ENCODE measurements at regions not wholly inside any gene's neighbourhood (a gene's known extent, or its start where the extent isn't known, plus 50 kb on each side); places are given as distances from the start of the nearest gene placed in this dataset.
A peak's percentile ranks its signal among the peaks of the same experiment; 100 is the strongest.
"Not testable (repeated sequence)": the region's sequence is repeated elsewhere in the genome, so short reads cannot be mapped to it uniquely, and the experiment has no call there.

DNA sequence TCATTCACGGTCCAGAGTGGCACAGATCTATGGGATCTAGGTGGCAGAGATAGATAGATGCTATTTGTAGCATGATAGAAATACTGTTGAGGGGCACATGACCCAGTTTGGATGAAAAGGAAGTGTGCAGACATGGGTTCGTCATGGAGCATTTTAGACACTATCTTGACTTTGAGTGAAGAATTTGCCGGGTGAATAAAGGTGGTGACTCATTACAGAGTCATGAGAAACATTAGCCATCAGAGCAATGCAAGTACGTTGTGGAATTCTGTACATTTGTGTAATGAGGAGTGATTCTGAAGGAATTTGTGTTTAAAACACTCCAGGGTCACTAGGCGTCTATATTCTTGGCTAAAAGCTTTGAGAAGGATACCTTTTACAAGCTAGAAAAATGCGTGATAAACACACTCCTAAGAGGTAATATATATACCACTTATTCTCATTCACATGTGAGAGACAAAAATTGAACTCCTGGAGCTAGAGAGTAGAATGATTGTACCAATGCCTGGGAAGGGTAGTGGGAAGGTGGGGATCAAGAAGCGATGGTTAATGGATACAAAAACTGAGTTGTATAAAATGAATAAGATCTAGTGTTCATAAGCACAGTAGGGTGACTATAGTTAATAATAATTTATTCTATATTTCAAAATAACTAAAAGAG, 593.7 kb upstream of the LUZP2 start:
- intact Hi-C loops (cut with DNase I): no loop called here
- no peak for ATAC-seq (ENCODE audit: poor library complexity)
- DNase-seq: no peak

DNA sequence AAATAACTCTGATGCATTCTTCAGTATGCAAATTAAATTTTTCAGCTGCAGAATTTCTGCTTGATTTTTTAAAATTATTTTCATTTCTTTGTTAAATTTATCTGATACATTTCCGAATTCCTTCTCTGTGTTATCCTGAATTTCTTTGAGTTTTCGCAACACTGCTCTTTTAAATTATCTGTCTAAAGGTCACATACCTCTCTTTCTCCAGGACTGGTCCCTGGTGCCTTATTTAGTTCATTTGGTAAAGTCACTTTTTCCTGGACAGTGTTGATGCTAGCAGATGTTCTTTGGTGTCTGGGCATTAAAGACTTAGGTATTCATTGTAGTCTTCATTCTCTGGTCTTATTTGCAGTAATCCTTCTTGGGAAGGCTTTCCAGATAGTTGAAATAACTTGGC, 577.4 kb upstream of the LUZP2 start:
- ATAC-seq (ENCODE audit: poor library complexity) (no peak), DNase-seq (no peak)
- intact Hi-C loops (cut with DNase I): no loop called here

DNA sequence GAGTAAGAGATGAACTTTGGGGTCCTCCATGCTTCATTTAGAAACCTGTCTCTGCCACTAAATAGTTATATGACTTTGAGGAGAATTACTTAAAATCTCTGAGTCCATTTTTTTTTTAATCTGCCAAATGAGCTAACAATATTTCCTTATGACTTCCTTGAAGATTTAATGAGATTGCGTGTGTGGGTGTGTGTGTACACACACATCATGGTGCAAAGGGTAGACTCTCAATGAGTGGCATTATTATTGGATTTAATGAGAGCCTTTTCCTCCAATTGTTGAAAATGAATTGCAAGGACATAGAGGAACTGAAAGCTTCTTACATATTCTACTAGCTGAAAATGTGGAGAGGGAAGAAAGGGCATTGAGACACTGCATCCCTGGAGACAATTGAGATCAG, 573.5 kb upstream of the LUZP2 start:
- intact Hi-C loops (cut with DNase I): no loop called here
- no peak for DNase-seq
- no peak for ATAC-seq (ENCODE audit: poor library complexity)

DNA sequence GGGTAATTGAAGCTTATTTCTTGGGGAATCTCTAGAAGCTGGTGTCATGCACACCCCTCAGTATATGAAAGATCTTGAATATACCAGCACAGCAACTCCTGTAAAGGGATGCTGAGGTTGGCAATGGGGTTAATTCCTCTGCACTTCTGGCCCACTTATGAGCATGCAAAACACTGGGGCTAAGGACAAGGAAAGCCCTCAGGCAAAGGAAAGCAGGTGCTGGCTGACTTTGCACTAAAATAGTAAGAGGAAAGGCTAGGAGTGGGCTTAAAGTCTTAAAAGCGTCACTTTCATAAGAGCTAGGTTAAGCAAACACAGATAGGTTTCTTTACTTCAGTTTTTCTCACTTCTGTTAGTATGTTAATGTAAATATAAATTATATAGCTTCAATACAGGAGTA, 572.6 kb upstream of the LUZP2 start:
- intact Hi-C loops (cut with DNase I): no loop called here
- DNase-seq (no peak), ATAC-seq (ENCODE audit: poor library complexity) (no peak)

DNA sequence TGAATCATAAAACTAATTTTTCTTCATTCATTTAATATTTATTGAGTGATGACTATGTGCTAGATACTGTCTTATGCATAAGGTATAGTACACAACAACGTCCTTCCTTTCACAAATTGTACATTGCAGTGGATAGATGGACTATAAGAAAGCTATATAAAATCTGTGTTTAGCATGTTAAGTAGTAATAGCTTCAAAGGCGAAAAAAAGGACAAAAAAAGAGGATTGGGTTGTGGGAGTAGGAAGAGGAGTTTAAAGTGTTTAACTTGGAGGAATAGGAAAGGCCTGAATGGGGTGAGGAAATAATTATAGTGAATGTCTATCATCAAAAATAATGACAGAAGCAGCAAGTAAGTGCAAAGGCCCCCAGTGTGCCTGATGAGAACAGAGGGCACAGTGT, 565.4 kb upstream of the LUZP2 start:
- intact Hi-C loops (cut with DNase I): no loop called here
- DNase-seq: no peak
- ATAC-seq (ENCODE audit: poor library complexity): no peak

DNA sequence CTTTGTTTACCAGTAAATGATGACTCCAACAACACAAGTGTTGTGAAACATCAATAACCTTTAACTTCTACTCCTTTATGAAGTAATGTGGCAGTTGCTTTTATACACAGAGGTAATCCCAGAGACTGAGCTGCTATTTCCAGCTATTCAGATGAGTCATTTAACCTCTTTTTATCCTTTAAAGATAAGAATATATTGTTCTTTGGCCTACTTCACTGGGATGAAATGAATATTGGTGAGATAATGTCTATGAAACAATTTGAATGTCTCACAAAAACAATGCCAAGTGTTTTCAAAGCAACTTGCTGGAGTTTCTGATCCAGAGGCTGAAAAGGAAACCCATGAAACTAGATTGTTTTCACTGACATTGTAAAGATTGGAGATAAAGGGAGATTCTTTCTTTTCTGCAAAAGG, 564.4 kb upstream of the LUZP2 start:
- DNase-seq (no peak), ATAC-seq (ENCODE audit: poor library complexity) (no peak)
- intact Hi-C loops (cut with DNase I): no loop called here

DNA sequence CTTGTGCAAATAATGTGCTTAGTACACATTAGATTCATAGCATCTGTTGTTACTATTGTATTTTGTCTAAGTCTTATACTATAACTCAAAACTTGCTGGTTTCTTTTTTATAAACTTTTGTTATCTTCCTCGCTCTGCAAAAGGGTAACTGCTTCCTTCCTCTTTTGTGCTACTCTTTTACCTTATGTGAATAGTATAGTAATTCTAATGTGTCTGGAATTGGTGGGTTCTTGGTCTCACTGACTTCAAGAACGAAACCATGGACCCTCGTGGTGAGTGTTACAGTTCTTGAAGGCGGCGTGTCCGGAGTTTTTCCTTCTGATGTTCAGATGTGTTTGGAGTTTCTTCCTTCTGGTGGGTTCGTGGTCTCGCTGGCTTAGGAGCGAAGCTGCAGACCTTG, 563.1 kb upstream of the LUZP2 start:
- no peak for DNase-seq
- intact Hi-C loops (cut with DNase I): no loop called here
- no peak for ATAC-seq (ENCODE audit: poor library complexity)

DNA sequence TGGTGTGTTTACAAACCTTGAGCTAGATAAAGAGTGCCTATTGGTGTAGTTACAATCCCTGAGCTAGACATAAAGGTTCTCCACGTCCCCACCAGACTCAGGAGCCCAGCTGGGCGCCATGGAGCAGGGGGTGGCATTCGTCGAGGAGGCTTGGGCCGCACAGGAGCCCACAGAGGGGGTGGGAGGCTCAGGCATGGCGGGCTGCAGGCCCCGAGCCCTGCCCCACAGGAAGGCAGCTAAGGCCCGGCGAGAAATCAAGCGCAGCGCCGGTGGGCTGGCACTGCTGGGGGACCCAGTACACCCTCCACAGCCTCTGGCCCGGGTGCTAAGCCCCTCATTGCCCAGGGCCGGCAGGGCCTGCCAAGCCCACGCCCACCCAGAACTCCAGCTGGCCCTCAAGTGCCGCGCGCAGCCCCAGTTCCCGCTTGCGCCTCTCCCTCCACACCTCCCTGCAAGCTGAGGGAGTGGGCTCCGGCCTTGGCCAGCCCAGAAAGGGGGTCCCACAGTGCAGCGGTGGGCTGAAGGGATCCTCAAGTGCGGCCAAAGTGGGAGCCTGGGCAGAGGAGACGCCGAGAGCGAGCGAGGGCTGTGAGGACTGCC, 562.1 kb upstream of the LUZP2 start:
- ATAC-seq (ENCODE audit: poor library complexity); DNase-seq; intact Hi-C loops (cut with DNase I): not testable (repeated sequence)

DNA sequence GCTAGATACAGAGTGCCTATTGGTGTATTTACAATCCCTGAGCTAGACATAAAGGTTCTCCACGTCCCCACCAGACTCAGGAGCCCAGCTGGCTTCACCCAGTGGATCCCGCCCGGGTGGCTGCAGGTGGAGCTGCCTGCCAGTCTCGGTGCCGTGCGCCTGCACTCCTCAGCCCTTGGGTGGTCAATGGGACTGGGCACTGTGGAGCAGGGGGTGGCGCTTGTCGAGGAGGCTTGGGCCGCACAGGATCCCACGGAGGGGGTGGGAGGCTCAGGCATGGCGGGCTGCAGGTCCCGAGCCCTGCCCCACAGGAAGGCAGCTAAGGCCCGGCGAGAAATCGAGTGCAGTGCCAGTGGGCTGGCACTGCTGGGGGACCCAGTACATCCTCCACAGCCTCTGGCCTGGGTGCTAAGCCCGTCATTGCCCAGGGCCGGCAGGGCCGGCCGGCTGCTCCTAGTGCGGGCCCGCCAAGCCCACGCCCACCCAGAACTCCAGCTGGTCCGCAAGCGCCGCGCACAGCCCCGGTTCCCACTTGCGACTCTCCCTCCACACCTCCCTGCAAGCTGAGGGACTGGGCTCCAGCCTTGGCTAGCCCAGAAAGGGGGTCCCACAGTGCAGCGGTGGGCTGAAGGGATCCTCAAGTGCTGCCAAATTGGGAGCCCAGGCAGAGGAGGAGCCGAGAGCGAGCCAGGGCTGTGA, 554.6 kb upstream of the LUZP2 start:
- DNase-seq; intact Hi-C loops (cut with DNase I); ATAC-seq (ENCODE audit: poor library complexity): not testable (repeated sequence)

DNA sequence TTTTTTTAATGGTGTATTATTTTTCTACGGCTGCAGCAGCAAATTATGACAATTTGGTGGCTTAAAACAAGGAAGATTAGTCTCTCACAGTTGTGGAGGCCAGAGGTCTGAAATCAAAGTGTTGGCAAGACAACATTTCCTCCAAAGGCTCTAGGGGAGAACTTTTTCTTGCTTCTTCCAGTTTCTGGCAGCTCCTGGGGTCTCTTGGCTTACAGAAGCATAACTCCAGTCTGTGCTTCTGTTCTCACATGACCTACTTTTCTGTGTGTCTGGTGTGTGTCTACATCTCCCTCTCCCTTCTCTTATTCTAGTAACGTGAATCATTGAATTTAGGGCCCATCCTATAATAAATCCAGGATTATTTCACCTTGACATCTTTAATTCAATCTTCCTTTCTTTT, 551.9 kb upstream of the LUZP2 start:
- no peak for DNase-seq
- ATAC-seq (ENCODE audit: poor library complexity): peak; percentile 73
- intact Hi-C loops (cut with DNase I): no loop called here

DNA sequence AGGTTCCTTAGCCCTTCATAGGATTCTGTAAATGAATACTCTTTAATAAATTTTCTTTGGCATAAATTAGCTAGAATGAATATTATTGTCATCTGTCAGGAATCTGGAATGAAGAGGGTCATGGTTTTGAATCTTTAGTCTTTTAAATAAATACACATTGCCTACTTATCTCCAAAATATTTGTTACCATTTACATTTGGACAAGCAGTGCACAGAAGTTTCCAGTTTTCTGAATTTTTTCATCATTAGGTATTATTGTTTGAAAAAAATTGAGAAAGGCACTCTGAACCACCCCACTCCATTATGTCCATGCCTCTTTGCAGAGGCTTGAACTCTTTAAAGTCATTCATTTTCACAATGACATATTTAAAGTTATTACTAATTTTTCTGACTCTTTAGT, 549.0 kb upstream of the LUZP2 start:
- DNase-seq (no peak), ATAC-seq (ENCODE audit: poor library complexity) (no peak)
- intact Hi-C loops (cut with DNase I): no loop called here

DNA sequence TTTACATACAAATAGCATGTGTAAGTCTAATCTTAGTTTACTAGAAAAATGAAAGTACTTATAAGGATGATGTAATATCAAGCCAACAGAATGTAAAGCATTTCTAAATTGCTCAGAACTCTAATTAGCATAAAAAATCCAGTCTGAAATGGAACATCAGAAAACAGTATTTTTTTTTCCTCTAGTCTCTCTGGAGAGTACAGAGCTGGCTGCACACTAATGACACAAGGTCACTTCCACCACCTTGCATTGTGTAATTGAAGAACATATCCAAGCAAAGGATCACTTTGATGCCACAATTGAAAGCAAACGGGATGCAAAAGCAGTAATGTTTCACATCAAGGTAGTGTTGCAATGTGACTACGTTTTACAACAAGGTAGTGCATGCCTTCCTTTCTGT, 548.0 kb upstream of the LUZP2 start:
- ATAC-seq (ENCODE audit: poor library complexity) (no peak), DNase-seq (no peak)
- intact Hi-C loops (cut with DNase I): no loop called here

DNA sequence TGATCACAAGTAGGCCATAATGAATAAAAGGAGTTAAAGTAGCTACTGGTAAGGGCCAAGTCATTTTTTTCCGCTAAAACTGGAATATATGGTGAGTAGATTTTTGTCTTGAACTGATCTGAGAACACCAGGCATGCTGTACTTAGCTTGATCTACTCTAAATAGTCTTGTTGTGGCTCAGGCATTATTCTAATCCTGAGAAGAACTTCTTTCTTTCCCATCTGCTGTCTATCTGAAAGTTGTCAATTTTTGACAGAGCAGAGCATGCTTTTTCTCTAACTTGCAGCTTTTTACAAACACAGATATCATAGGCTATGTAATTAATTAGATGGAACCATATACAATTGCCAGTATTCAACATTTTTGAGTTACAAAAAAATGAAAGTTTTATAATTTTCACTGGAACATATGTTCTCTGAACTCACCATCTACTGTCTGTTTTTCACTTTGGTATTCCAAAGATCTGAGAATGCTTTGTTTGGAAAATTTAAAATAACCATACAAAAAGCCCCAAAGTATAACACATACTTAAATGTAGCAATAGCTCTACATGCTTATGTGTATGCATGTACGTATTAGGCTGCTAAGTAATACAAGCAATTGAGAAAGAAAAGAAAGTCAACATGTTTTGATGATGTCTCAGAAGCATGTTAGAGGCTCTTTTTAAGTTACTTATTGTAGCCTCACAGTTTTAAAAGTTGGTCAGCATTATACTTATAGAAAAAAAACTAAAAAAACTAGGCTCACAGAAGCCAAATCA, 542.7 kb upstream of the LUZP2 start:
- DNase-seq: no peak
- ATAC-seq (ENCODE audit: poor library complexity): no peak
- intact Hi-C loops (cut with DNase I): no loop called here

DNA sequence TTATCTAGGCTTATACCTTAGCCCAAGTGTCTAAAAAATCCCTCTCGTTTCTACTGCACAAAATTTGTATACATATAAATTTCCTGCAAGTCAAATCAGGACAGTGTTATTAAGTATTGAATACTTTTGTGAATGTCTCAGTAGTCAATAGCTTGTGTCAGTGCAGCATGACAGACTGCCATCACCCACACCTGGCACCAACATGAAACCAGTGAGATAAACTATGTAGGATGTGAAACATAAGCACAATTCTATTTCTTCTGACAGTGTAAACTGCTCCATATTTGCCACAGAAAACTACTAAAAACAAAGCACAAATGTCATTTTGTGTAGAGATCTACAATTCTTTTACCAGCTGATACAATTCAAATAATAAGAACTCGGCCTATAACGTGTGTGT, 542.1 kb upstream of the LUZP2 start:
- DNase-seq (no peak), ATAC-seq (ENCODE audit: poor library complexity) (no peak)
- intact Hi-C loops (cut with DNase I): no loop called here

DNA sequence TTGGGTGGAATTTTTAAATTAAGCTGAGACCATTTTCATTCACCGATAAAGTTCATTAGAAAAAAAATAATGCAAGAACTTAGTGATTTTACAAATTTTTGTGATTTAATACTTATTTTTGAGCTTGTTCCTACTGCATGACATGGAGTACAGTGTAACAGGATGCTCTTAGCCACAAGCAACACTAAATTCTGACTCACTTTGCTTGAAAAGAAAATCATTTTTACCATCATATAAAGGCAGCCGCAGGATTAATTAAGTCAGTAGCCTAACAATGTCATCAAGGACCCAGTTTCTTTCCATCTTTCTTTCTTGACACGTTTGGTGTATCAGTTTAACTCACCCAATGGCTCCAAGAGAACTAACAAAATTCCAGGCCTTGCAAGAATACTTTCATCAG, 540.3 kb upstream of the LUZP2 start:
- ATAC-seq (ENCODE audit: poor library complexity): no peak
- no peak for DNase-seq
- intact Hi-C loops (cut with DNase I): no loop called here

DNA sequence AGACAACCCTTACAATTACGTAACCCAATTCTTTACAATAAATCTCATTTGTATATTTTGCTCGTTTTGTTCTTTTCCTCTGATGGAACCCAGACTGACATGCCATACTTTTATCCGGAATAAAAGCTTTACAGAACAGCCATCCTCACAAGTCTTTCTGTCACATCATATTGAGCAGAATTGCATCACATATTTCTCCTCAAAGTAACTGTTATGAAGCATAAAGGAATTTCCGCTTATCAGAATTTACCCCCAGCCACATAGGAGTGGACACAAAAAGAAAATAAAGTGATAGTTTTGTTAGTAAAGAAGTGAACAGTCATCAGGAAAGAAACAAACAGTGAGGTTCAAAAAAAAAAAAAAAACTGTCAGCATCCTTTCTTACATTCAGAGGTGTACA, 539.5 kb upstream of the LUZP2 start:
- intact Hi-C loops (cut with DNase I): no loop called here
- no peak for ATAC-seq (ENCODE audit: poor library complexity)
- DNase-seq: no peak

DNA sequence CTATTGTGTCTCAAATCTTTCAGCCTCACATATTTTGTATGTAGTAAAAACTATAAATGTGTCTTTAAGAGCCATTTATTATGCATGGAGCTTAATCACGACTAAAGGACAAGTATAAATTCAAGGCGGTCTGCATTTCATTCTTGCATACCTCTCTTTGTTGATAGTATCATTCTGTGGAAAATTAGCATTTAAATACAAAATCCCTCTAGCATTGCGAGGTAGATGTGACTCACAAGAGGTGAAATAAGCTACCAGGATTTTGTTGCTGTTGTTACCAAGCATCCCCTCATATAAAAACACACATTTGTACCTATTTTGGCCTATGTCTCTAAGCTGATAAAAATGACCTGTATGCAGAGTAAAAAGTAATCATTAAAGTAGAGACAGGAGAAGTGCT, 537.4 kb upstream of the LUZP2 start:
- no peak for DNase-seq
- intact Hi-C loops (cut with DNase I): no loop called here
- no peak for ATAC-seq (ENCODE audit: poor library complexity)

DNA sequence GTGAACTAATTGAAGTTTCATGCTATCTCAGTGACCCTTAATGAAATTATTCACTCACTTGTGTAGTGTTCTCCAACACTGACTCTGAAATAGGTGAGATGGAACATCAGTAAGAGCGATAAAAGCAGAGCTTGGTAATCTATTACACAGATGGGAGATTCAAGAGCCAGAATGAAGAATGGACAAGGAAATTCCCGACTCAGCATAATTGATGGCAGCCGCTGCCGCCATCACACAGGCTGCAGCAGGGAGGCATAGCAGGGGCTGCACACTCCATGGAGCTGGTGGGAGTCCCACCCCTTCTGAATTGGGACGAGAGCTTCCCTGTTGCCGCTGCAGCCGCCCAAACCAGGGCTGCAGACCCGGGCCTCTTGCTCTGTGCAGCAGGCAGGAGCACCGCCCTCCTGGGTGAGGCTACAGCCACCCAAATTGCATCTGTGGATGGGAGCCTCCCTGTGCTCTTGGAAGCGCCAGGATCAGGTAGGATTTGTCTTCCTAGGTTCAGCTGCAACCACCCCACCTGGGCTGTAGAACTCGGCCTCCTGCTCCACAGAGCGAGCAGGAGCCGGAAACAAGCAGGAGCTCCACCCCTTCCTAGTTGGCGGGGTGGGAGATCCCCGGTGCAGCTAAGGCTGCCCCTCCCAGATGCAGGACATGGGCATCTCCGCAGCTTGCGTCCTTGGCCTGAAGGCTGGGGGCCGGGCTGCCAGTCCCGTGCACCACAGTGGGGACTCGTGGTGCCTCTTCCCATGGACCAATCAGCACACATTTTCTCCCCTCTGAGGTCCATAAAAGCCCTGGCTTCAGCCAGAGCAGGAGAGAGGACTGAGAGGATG, 535.1 kb upstream of the LUZP2 start:
- ATAC-seq (ENCODE audit: poor library complexity): no peak
- DNase-seq: no peak
- intact Hi-C loops (cut with DNase I): no loop called here

DNA sequence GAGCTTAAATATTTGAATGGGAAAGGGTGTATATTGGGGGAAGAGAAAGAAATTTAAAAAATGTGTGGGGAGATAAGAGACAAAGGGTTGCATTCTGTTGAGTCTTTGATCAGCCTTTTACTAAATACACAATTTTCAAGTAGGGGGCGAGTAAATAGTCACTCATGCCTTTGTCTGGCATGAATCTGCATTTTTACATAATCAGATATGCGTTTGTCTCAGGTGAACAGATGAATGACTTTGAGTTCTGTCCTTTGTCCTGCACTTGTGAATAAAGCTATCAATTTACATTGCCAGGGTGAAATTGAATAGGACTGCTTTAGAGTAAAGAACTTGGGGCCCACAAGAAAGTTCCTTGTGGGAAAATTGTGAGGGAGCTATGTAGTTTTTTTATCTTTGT, 523.6 kb upstream of the LUZP2 start:
- ATAC-seq (ENCODE audit: poor library complexity) (no peak), DNase-seq (no peak)
- intact Hi-C loops (cut with DNase I): no loop called here

Measured in Right ventricle myocardium superior (tissue), 1 donor.